K562 (cell line): ENCODE measurements at regions not wholly inside any gene's neighbourhood (a gene's known extent, or its start where the extent isn't known, plus 50 kb on each side); places are given as distances from the start of the nearest gene placed in this dataset.

Experiments used
- FOXM1 ChIP-seq, 2 experiments: fragments of 450-650 bp in 1 of 2; sonication (generic) in 1 of 2; formaldehyde crosslinking in 1 of 2; IDR thresholded peaks; 2 replicates each; pipeline versions ENCODE4 v1.6.1 to v1.9.0; 2017 to 2022; ENCODE audit warnings: low read depth in 2 of 2, mild to moderate bottlenecking in 2 of 2, missing genetic modification reagents in 1 of 2, moderate library complexity in 1 of 2
- HNRNPL ChIP-seq: fragments of 200-400 bp; formaldehyde crosslinking; IDR thresholded peaks from 2 replicates; pipeline ENCODE4 v1.6.1; 2017; ENCODE audit warnings: low read depth, mild to moderate bottlenecking, low read length
- PRMT5 ChIP-seq: sonication (generic); formaldehyde crosslinking; IDR thresholded peaks from 2 replicates; pipeline ENCODE4 v1.5.0; 2020; ENCODE audit warnings: missing genetic modification reagents
- TF ChIP-seq, protein P1 (sequence below), 2 experiments: fragments of 450-650 bp in 1 of 2; sonication (generic) in 1 of 2; formaldehyde crosslinking in 1 of 2; IDR thresholded peaks; 2 replicates each; pipeline versions ENCODE4 v1.7.1 to v1.9.0; 2016 to 2022; ENCODE audit warnings: inconsistent platforms in 1 of 2, mild to moderate bottlenecking in 1 of 2, missing genetic modification reagents in 1 of 2

DNA sequence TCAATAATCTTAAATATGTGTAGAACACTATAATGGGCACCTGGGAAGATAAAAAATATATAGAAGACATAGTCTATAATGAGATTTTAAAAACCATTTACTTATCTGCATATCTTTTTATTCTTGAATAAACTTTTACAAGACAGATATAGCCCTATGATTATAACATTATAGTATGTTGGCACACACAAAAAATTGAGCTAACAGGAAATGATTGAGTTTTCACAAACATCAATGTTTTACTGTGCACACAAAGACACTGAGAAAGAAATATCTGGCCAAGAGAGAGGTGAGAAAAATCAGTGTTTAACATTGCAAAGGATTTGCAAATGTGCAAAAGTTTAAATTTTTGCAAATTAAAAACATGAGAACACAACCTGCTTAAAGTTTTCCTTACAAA, 124.3 kb downstream of the BBS10 start (continued):
- TF ChIP-seq FOXM1 (IDR thresholded peaks at IDR 0.05; ENCODE audit: low read depth), result no peak
- TF ChIP-seq FOXM1 (CRISPR knock-in tag; IDR thresholded peaks at IDR 0.05; ENCODE audit: low read depth), result no peak
- TF ChIP-seq HNRNPL, result no peak
- TF ChIP-seq, protein P1, sequence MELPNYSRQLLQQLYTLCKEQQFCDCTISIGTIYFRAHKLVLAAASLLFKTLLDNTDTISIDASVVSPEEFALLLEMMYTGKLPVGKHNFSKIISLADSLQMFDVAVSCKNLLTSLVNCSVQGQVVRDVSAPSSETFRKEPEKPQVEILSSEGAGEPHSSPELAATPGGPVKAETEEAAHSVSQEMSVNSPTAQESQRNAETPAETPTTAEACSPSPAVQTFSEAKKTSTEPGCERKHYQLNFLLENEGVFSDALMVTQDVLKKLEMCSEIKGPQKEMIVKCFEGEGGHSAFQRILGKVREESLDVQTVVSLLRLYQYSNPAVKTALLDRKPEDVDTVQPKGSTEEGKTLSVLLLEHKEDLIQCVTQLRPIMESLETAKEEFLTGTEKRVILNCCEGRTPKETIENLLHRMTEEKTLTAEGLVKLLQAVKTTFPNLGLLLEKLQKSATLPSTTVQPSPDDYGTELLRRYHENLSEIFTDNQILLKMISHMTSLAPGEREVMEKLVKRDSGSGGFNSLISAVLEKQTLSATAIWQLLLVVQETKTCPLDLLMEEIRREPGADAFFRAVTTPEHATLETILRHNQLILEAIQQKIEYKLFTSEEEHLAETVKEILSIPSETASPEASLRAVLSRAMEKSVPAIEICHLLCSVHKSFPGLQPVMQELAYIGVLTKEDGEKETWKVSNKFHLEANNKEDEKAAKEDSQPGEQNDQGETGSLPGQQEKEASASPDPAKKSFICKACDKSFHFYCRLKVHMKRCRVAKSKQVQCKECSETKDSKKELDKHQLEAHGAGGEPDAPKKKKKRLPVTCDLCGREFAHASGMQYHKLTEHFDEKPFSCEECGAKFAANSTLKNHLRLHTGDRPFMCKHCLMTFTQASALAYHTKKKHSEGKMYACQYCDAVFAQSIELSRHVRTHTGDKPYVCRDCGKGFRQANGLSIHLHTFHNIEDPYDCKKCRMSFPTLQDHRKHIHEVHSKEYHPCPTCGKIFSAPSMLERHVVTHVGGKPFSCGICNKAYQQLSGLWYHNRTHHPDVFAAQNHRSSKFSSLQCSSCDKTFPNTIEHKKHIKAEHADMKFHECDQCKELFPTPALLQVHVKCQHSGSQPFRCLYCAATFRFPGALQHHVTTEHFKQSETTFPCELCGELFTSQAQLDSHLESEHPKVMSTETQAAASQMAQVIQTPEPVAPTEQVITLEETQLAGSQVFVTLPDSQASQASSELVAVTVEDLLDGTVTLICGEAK (IDR thresholded peaks at IDR 0.05), result no peak
- TF ChIP-seq, protein P1 (CRISPR knock-in tag; IDR thresholded peaks at IDR 0.05), result no peak
- TF ChIP-seq PRMT5, result no peak
